ENCODE measurements at regions not wholly inside any gene's neighbourhood (a gene's known extent, or its start where the extent isn't known, plus 50 kb on each side); places are given as distances from the start of the nearest gene placed in this dataset.

GRCh38 chr5:82684165-82684564, 393.0 kb downstream of the TMEM167A start (continued):
- no peak for TF ChIP-seq CDX4 (CRISPR knock-in tag; IDR thresholded peaks at IDR 0.05; ENCODE audit: borderline replicate concordance)
- no peak for TF ChIP-seq ZNF121 (CRISPR knock-in tag; IDR thresholded peaks at IDR 0.05)
- no peak for TF ChIP-seq ESRRA (CRISPR knock-in tag; IDR thresholded peaks at IDR 0.05; ENCODE audit: borderline replicate concordance)
- no peak for TF ChIP-seq ZNF512 (CRISPR knock-in tag; IDR thresholded peaks at IDR 0.05; ENCODE audit: borderline replicate concordance)
- TF ChIP-seq IRF1 (CRISPR knock-in tag; IDR thresholded peaks at IDR 0.05): no peak
- TF ChIP-seq ZNF263 (CRISPR knock-in tag; IDR thresholded peaks at IDR 0.05; ENCODE audit: low read depth): no peak
- no peak for TF ChIP-seq NFATC4 (CRISPR knock-in tag; IDR thresholded peaks at IDR 0.05)
- no peak for TF ChIP-seq ZSCAN18 (CRISPR knock-in tag; IDR thresholded peaks at IDR 0.05)
- TF ChIP-seq HMGA2 (CRISPR knock-in tag; IDR thresholded peaks at IDR 0.05): no peak
- TF ChIP-seq NFYB (CRISPR knock-in tag; conservative IDR thresholded peaks at IDR 0.05; ENCODE audit: low read depth): no peak
- TF ChIP-seq ZBTB43 (CRISPR knock-in tag; IDR thresholded peaks at IDR 0.05): no peak
- no peak for TF ChIP-seq ZNF416 (CRISPR knock-in tag; IDR thresholded peaks at IDR 0.05)

GRCh38 chr5:82679660-82680059, 397.5 kb downstream of the TMEM167A start:
- no peak for ATAC-seq
- Mint-ChIP-seq H3K9me3 (peaks cover 9% of the 10 kb centered on the region), H3K27ac (no peak overlapping the region), H3K27me3 (ENCODE audit: low read depth) (no peaks in the 10 kb centered on the region), H3K4me3 (no peak overlapping the region), H3K4me1 (no peaks in the 10 kb centered on the region), H3K36me3 (no peaks in the 10 kb centered on the region)
- CTCF ChIA-PET: no interaction called here
- POLR2A ChIA-PET: no interaction called here
- no peak for DNase-seq (ENCODE audit: low spot score)
- TF ChIP-seq ZNF281 (CRISPR knock-in tag; IDR thresholded peaks at IDR 0.05) (no peak), AR (CRISPR knock-in tag; IDR thresholded peaks at IDR 0.05) (no peak), RELA (CRISPR knock-in tag; IDR thresholded peaks at IDR 0.05; ENCODE audit: borderline replicate concordance) (no peak), ZNF512 (CRISPR knock-in tag; IDR thresholded peaks at IDR 0.05; ENCODE audit: borderline replicate concordance) (no peak), SMAD4 (CRISPR knock-in tag; IDR thresholded peaks at IDR 0.05) (no peak)
